IMR-90 (cell line): ENCODE measurements at regions not wholly inside any gene's neighbourhood (a gene's known extent, or its start where the extent isn't known, plus 50 kb on each side); places are given as distances from the start of the nearest gene placed in this dataset.

ENCODE experiments used
- ATAC-seq: fragments of 200-7000 bp; cut with Tn5 transposase; 2 replicates; pipeline ENCODE4 v1.9.1; 2020; ENCODE audit warnings: low read depth, mild to moderate bottlenecking, moderate library complexity
- BruUV-seq: library from RNA; stranded (reverse); fragments of 400-500 nt; replicated peaks from 2 replicates; lab custom pipeline; 2021; lab: Mats Ljungman, UMichigan
- CTCF ChIA-PET: fragments of 300-600 bp; formaldehyde crosslinking; extraction: SDS; loops from one replicate; lab custom pipeline; 2021; ENCODE audit warnings: antibody characterized with exemption; lab: Yijun Ruan, JAX
- POLR2A ChIA-PET: fragments of 300-600 bp; sonication (Branson Sonifier 250); formaldehyde crosslinking; loops from one replicate; lab custom pipeline; 2022; ENCODE audit warnings: antibody characterized with exemption; ENCODE audit not compliant: unreplicated experiment; lab: Charles Lee
- DNase-seq: peaks from one replicate; pipeline ENCODE4 v3.0.0; 2013
- H2AFZ ChIP-seq: replicated peaks from 2 replicates; pipeline ENCODE3; 2013; ENCODE audit warnings: low read length, mild to moderate bottlenecking; ENCODE audit not compliant: poor library complexity
- H2AK5ac ChIP-seq: 2 replicates; pipeline ENCODE4 v1.6.1; 2013; ENCODE audit warnings: low read depth, low read length, inconsistent platforms
- H2AK9ac ChIP-seq: replicated peaks from 2 replicates; pipeline ENCODE3; 2013; ENCODE audit warnings: mild to moderate bottlenecking, low read depth, low read length, moderate library complexity; ENCODE audit not compliant: poor library complexity
- H2BK120ac ChIP-seq: 2 replicates; pipeline ENCODE4 v1.6.1; 2013; ENCODE audit warnings: low read depth, low read length, inconsistent platforms
- H2BK15ac ChIP-seq: 3 replicates; pipeline ENCODE4 v1.6.1; 2013; ENCODE audit warnings: low read depth, low read length, inconsistent platforms
- H2BK20ac ChIP-seq: 2 replicates; pipeline ENCODE4 v1.6.1; 2013; ENCODE audit warnings: low read depth, mild to moderate bottlenecking, inconsistent platforms, low read length, moderate library complexity
- H2BK5ac ChIP-seq: 2 replicates; pipeline ENCODE4 v1.6.1; 2013; ENCODE audit warnings: mild to moderate bottlenecking, low read depth, low read length, inconsistent platforms; ENCODE audit not compliant: poor library complexity, severe bottlenecking
- H3K14ac ChIP-seq: replicated peaks from 2 replicates; pipeline ENCODE4 v1.6.1; 2013; ENCODE audit warnings: low read depth, low read length, inconsistent platforms
- H3K18ac ChIP-seq: 2 replicates; pipeline ENCODE4 v1.6.1; 2013; ENCODE audit warnings: low read depth, low read length, control low read depth
- H3K23ac ChIP-seq: 2 replicates; pipeline ENCODE4 v1.6.1; 2013; ENCODE audit warnings: low read depth, low read length, inconsistent platforms
- H3K27ac ChIP-seq: 2 replicates; pipeline ENCODE4 v1.5.1; 2013; ENCODE audit warnings: mild to moderate bottlenecking, control low read depth, low read length; ENCODE audit not compliant: insufficient read depth
- H3K27me3 ChIP-seq: 2 replicates; pipeline ENCODE4 v1.6.1; 2013; ENCODE audit warnings: low read length; ENCODE audit not compliant: control insufficient read depth, insufficient read depth
- H3K36me3 ChIP-seq: 2 replicates; pipeline ENCODE4 v1.6.1; 2013; ENCODE audit warnings: low read length, mixed read lengths; ENCODE audit not compliant: control insufficient read depth, insufficient read depth
- H3K4ac ChIP-seq: 2 replicates; pipeline ENCODE4 v1.6.1; 2013; ENCODE audit warnings: low read depth, low read length, inconsistent platforms
- H3K4me1 ChIP-seq: 2 replicates; pipeline ENCODE4 v1.6.1; 2013; ENCODE audit warnings: low read length, mixed read lengths; ENCODE audit not compliant: control insufficient read depth, insufficient read depth
- H3K4me2 ChIP-seq: 2 replicates; pipeline ENCODE4 v1.6.1; 2013; ENCODE audit warnings: low read depth, mild to moderate bottlenecking, control low read depth, low read length, moderate library complexity
- H3K4me3 ChIP-seq: 2 replicates; pipeline ENCODE4 v1.5.1; 2013; ENCODE audit warnings: low read depth, mild to moderate bottlenecking, control low read depth, low read length, moderate library complexity; ENCODE audit not compliant: insufficient read depth
- H3K56ac ChIP-seq: 2 replicates; pipeline ENCODE4 v1.6.1; 2013; ENCODE audit warnings: low read length, inconsistent platforms; ENCODE audit not compliant: insufficient read depth; ENCODE audit errors: extremely low read depth
- H3K79me1 ChIP-seq, 2 experiments: 2 replicates each; pipeline ENCODE4 v1.6.1; 2013; ENCODE audit warnings: low read length in 2 of 2, inconsistent platforms in 1 of 2, low read depth in 1 of 2
- H3K9ac ChIP-seq: 2 replicates; pipeline ENCODE4 v1.6.1; 2013; ENCODE audit warnings: low read depth, low read length, control low read depth
- H3K9me1 ChIP-seq: 2 replicates; pipeline ENCODE4 v1.6.1; 2013; ENCODE audit warnings: low read length, inconsistent platforms; ENCODE audit not compliant: insufficient read depth
- H3K9me3 ChIP-seq: 2 replicates; pipeline ENCODE4 v1.6.1; 2013; ENCODE audit warnings: low read length; ENCODE audit not compliant: control insufficient read depth, insufficient read depth
- H4K20me1 ChIP-seq: 2 replicates; pipeline ENCODE4 v1.6.1; 2013; ENCODE audit warnings: low read length, inconsistent platforms; ENCODE audit not compliant: insufficient read depth
- H4K5ac ChIP-seq: 2 replicates; pipeline ENCODE4 v1.6.1; 2013; ENCODE audit warnings: mild to moderate bottlenecking, low read depth, low read length, control low read depth
- H4K8ac ChIP-seq, 2 experiments: 2 replicates each; pipeline ENCODE4 v1.6.1; 2013; ENCODE audit warnings: low read depth in 2 of 2, low read length in 2 of 2, control low read depth in 1 of 2, inconsistent platforms in 1 of 2
- H4K91ac ChIP-seq: 2 replicates; pipeline ENCODE4 v1.6.1; 2013; ENCODE audit warnings: low read depth, low read length, inconsistent platforms; ENCODE audit not compliant: insufficient read depth
- FOS ChIP-seq: fragments of 150-350 bp; IDR thresholded peaks from 2 replicates; pipeline ENCODE4 v1.6.1; 2016; ENCODE audit warnings: low read depth, low read length
- MAFK ChIP-seq: IDR thresholded peaks from 2 replicates; pipeline ENCODE4 v1.6.1; 2012; ENCODE audit warnings: low read depth, low read length, improper control_type of control experiment
- MXI1 ChIP-seq: IDR thresholded peaks from 2 replicates; pipeline ENCODE4 v1.6.1; 2012; ENCODE audit warnings: low read depth, mild to moderate bottlenecking, low read length, moderate library complexity, borderline replicate concordance
- POLR2A ChIP-seq: IDR thresholded peaks from 2 replicates; pipeline ENCODE4 v1.6.1; 2012; ENCODE audit warnings: mild to moderate bottlenecking, low read depth, low read length
- RAD21 ChIP-seq: IDR thresholded peaks from 2 replicates; pipeline ENCODE4 v1.6.1; 2012; ENCODE audit warnings: low read length, improper control_type of control experiment
- RCOR1 ChIP-seq: IDR thresholded peaks from 2 replicates; pipeline ENCODE4 v1.6.1; 2012; ENCODE audit warnings: mild to moderate bottlenecking, low read length, improper control_type of control experiment; ENCODE audit not compliant: insufficient replicate concordance
- WGBS, 2 experiments: methylation state at CpG; one replicate each; pipeline versions ENCODE4 v1.1.5 to v1.1.7; 2013; ENCODE audit warnings: missing lambda C conversion rate in 2 of 2; ENCODE audit not compliant: insufficient read length in 1 of 2; ENCODE audit errors: extremely low coverage in 2 of 2; 5-methylcytosine and 5-hydroxymethylcytosine counted together
- dilution Hi-C: fragments of 300-500 bp; cut with HindIII; formaldehyde crosslinking; loops from one replicate; pipeline ENCODE4 v1.14.3; 2018; ENCODE audit warnings: low sequenced_read_pairs; ENCODE audit not compliant: unreplicated experiment
- in situ Hi-C: fragments of 300-500 bp; cut with MboI; formaldehyde crosslinking; loops from 3 replicates; pipeline ENCODE4 v1.14.3; 2019; ENCODE audit warnings: low sequenced_read_pairs, inconsistent platforms, mixed read lengths
- intact Hi-C: fragments of 100-400 bp; cut with micrococcal nuclease; formaldehyde crosslinking; loops from 2 replicates; pipeline ENCODE4 v1.10.0; 2022
- TF ChIP-seq, protein P1 (sequence below): fragments of 150-350 bp; IDR thresholded peaks from 2 replicates; pipeline ENCODE4 v1.6.1; 2017; ENCODE audit warnings: mild to moderate bottlenecking, antibody characterized with exemption, low read length, low read depth

DNA sequence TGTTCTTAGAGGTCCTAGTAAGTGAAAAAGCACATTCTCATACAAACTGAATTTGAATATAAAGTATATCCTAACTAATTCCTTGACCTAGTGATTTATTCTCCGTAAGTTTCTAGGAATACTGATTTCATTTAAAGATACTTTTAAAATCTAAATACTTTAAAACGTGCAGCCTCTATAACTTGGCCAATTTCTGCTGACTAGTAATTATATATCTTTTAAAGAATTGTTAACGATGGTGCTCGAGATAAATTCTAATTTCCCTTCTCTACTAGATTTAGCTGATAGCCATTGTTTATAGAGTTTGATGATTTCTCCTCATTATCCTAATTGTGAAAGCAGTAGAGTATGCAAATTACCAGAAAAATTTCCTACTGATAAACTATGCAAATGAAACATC, 257.9 kb downstream of the ADAMTS20 start:
- H4K8ac ChIP-seq = 0 out of 4 replicates have a peak overlapping the region, but pooled peaks of 1 of the 2 experiments have one; percentile 65
- H3K4me1 ChIP-seq = peaks cover 19% of the 10 kb centered on the region
- no peak overlapping the region for H3K14ac ChIP-seq
- CTCF ChIA-PET = interaction anchor here (0.6 kb wide), 1 partner anchor 904 kb away, joined by 3 read pairs; no protein-coding TSS in a partner anchor
- peak overlapping the region; percentile 78; the same call in 1 of the 2 replicates for H2BK120ac ChIP-seq
- DNase-seq (no peak), ATAC-seq (no peak)
- in situ Hi-C loops = loop anchor here (25.0 kb wide), 1 partner anchor 957 kb away; the partner anchor contains the start of genes PPHLN1 and ZCRB1
- no peak overlapping the region for H2AK9ac ChIP-seq
- H3K27ac ChIP-seq = no peak overlapping the region
- H3K79me1 ChIP-seq = peaks cover 0 to 3% of the 10 kb centered on the region in 2 experiments; a peak in 1 of 4 replicates
- H3K27me3 ChIP-seq = no peaks in the 10 kb centered on the region
- no peak overlapping the region for H4K91ac ChIP-seq
- H3K4ac ChIP-seq = no peak overlapping the region
- H2BK5ac ChIP-seq = peak overlapping the region; percentile 73
- TF ChIP-seq RAD21 (no peak), FOS (no peak), POLR2A (no peak), RCOR1 (no peak), MXI1 (no peak), MAFK (peak; percentile 74)
- TF ChIP-seq, protein P1, sequence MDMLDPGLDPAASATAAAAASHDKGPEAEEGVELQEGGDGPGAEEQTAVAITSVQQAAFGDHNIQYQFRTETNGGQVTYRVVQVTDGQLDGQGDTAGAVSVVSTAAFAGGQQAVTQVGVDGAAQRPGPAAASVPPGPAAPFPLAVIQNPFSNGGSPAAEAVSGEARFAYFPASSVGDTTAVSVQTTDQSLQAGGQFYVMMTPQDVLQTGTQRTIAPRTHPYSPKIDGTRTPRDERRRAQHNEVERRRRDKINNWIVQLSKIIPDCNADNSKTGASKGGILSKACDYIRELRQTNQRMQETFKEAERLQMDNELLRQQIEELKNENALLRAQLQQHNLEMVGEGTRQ = no peak
- POLR2A ChIA-PET = no interaction called here
- H2BK20ac ChIP-seq = no peak overlapping the region
- whole genome bisulfite sequencing, 2 experiments = no CpG with 5 or more reads among the region's 4 CpGs
- no peak overlapping the region for H3K9ac ChIP-seq
- H3K36me3 ChIP-seq = no peaks in the 10 kb centered on the region
- H3K18ac ChIP-seq = peak overlapping the region; percentile 28; the same call in 1 of the 2 replicates
- H4K20me1 ChIP-seq = no peaks in the 10 kb centered on the region
- no peak overlapping the region for H2BK15ac ChIP-seq
- no peaks in the 10 kb centered on the region for H3K9me3 ChIP-seq
- intact Hi-C loops = no loop called here
- H4K5ac ChIP-seq = no peak overlapping the region
- dilution Hi-C loops = no loop called here
- H3K4me2 ChIP-seq = no peak overlapping the region
- no TSS peak for BruUV-seq
- H3K23ac ChIP-seq = no peak overlapping the region
- H3K56ac ChIP-seq = no peak overlapping the region
- no peak overlapping the region for H3K4me3 ChIP-seq
- H3K9me1 ChIP-seq = no peaks in the 10 kb centered on the region; the same call in none of the 2 replicates
- H2AFZ ChIP-seq = no peak overlapping the region
- H2AK5ac ChIP-seq = no peak overlapping the region
